GM13976 (cell line): ENCODE measurements at regions not wholly inside any gene's neighbourhood (a gene's known extent, or its start where the extent isn't known, plus 50 kb on each side); places are given as distances from the start of the nearest gene placed in this dataset.

Experiments
- DNase-seq: peaks from one replicate; pipeline ENCODE4 v3.0.0; 2012; ENCODE audit warnings: low spot score
- CTCF ChIP-seq: IDR thresholded peaks from 2 replicates; pipeline ENCODE4 v1.5.1; 2012; ENCODE audit warnings: borderline replicate concordance, mild to moderate bottlenecking; ENCODE audit not compliant: insufficient read depth; ENCODE audit errors: extremely low read depth, missing control alignments, control extremely low read depth
- in situ Hi-C: fragments of 300-500 bp; cut with MboI; formaldehyde crosslinking; loops from one replicate; pipeline ENCODE4 v1.12.0; 2022; ENCODE audit warnings: low sequenced_read_pairs, mixed read lengths, inconsistent platforms; ENCODE audit not compliant: unreplicated experiment

- TF ChIP-seq CTCF = no peak
- in situ Hi-C loops = no loop called here
- no peak for DNase-seq
These were observed 337.0 kb downstream of the MATN1 start for GRCh38 chr1:30386156-30386926.

- no peak for DNase-seq
- TF ChIP-seq CTCF = no peak
- in situ Hi-C loops = no loop called here
These were observed 338.0 kb downstream of the MATN1 start for GRCh38 chr1:30385246-30385995.

GRCh38 chr1:30384286-30385245, 338.8 kb downstream of the MATN1 start:
- no peak for TF ChIP-seq CTCF
- no peak for DNase-seq
- in situ Hi-C loops = no loop called here

GRCh38 chr1:30383221-30383711, 340.1 kb downstream of the MATN1 start:
- no peak for DNase-seq
- in situ Hi-C loops = no loop called here
- no peak for TF ChIP-seq CTCF

GRCh38 chr1:30382496-30382895, 340.9 kb downstream of the MATN1 start:
- no peak for DNase-seq
- in situ Hi-C loops = no loop called here
- no peak for TF ChIP-seq CTCF
